RPMI8226 (cell line): ENCODE measurements at regions not wholly inside any gene's neighbourhood (a gene's known extent, or its start where the extent isn't known, plus 50 kb on each side); places are given as distances from the start of the nearest gene placed in this dataset.

ENCODE experiments used
- DNase-seq: peaks from one replicate; pipeline ENCODE4 v3.0.0-alpha.2; 2015

DNA sequence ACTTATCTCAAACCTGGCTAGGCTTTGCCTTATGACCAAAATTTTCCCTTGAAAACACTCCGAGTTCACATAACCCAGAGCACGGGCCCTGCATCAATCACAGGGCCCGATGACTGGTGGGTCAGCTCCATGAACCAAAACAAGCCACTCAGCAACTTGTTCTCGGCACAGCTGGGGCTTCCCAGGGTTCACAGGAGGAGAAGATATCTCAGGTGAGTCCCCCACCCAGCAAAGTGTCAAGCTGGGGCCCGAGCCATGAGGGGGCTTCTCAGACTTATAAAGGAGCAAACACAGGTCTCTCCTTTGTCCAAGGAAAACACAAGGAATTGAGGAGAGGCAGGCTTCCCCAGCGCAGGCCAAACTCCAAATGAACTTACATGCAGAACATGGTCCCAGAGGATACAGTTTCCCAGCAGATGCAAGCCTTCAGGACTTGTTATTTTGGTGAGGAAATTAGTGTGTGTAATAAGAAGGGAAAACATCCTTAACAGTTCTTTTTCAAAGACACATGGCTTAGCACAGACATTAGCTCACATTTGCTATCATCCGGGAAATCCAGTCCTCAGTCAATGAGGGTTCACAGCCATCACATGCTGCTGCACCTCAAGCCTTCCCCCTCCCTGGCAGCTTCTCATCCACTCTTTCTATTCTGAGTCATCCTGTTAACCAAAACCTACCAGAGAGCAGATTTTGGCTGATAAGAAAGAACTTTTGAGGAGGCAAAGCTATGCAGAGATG, 98.1 kb upstream of the NFIA start:
- no peak for DNase-seq

GRCh38 chr1:60983701-60984061, 98.7 kb upstream of the NFIA start:
- no peak for DNase-seq

DNA sequence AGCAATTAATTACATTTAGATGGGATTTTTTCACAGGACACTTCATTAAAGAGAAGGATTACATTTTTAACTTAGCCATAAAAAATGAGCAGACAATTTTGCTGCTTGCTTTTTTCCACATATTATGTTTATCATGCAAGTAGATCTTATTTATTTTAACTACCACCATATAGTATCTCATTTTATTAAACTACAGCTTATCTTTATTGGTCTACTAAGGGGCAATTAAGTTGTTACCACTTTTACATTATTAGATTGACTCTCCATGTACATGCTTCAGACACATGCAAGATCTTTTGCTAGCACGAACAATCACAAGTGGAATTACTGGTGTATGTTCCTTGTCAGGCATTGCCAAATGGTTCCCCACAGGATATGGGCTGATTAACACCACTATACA, 99.8 kb upstream of the NFIA start:
- DNase-seq = no peak

DNA sequence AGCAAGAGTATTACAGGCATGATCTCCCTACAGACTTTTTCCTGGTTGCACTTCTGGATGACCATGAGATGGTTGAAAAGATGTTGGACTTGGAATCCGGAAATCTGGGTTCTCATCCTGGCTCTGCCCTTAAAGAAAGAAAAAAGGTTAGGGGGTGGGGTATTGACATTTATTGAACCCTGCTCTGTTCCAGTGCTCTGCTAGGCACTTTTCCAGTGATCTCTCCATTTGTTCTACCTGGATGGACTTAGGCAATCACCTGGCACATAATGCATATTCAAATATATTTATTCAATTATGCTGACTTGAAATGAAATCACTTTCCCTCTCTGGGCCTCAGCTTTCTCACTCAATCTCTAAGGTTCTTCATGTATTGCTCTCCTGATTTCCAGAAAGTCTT, 101.0 kb upstream of the NFIA start:
- DNase-seq = no peak

GRCh38 chr1:60978421-60979357, 103.7 kb upstream of the NFIA start:
- peak; percentile 64 for DNase-seq

DNA sequence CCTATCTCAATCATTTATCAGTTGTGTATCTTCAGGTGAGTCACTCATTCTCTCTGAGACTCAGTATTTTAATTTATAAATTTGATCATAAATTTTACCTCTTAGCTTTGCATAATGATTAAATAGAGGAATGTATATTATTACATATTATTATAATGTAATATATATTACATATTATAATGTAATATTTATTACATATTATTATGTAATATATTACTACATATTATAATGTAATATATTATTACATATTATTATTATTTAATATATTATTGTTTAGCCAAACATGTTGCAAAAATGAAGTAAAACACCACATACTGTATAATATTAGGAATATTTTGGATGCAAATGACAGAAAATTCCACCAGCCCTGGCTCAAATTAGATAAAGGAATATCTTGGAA, 104.7 kb upstream of the NFIA start:
- no peak for DNase-seq

DNA sequence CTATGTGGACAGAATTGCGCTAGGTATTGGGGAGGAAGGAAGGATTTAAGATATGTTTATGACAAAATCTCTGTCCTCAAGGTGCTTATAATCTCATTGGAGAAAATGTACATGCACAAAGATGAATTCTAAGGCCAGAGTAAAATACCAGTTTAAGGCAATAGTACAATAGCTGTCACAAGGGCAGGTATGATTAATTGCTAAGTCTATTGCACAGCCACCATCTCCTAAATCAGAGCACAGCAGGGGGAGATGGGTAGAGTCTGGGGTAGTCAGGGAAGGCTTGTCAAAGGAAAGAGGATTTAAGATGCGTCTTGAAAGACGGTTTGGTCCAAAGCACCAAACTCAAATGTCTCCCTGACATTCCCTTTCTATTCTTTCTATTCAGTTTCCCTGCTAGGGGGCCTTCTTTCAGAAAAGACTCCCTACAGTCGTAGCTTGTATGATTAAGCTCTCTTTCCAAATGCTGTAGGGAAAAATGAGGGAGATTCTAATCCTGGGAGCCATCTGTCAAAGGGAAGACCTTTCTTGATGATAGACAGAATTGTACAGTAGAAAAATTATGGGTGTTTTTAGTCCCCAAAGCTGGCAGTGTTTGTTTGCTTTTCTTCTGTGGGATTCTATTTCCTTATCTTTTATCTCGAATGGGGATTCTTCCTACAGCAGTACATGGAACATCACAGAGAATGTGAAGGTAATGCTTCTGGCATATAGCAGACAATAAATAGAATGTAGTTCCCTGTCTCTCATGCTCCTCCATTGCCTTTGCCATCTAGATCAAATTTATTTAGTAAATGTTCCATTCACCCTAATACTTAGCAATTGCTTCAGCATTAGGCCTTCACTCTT, 107.6 kb upstream of the NFIA start:
- no peak for DNase-seq

DNA sequence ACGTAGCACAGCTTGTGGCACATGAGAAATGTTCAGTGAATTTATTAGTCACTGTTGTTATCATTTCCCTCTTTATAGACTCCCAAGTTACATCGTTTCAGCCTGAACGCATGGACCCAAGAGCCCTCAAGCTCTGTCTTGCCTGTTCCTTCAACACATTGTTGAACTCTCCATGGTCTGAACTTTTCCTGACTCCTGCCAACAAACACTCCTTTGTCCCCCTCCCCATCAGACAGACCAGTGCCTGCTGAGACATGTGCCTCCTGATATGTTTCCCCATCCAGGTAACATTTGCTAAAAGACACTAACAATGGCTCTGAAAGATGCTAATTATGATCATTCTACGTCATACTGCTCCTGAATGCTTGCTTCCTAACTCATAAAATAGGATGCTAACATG, 108.7 kb upstream of the NFIA start:
- DNase-seq = no peak

DNA sequence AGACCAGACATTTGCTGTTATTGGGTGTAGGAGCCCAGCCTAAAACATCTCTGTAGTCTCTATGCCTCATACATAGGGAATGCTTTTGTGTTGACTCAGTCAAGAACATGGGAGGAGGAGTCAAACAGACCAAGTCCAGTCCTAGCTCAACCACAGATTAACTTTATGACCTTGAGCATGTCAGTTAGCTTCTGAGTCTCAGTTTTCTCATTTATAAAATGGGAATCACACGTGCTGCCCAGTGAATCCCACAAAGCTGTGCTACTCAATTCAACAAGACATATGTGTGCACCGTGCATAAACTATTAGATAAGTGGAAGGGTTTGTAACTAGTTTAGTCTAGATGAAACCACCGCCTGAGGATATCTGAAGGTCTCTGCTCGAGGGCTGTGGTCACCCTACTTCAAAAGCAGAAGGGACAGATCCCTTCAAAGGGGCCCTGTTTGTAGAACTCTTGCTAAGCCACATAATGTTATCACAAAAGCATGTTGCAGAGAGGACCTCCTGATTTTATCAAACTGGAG, 109.5 kb upstream of the NFIA start:
- DNase-seq = no peak

GRCh38 chr1:60971330-60971729, 111.0 kb upstream of the NFIA start:
- DNase-seq = no peak

DNA sequence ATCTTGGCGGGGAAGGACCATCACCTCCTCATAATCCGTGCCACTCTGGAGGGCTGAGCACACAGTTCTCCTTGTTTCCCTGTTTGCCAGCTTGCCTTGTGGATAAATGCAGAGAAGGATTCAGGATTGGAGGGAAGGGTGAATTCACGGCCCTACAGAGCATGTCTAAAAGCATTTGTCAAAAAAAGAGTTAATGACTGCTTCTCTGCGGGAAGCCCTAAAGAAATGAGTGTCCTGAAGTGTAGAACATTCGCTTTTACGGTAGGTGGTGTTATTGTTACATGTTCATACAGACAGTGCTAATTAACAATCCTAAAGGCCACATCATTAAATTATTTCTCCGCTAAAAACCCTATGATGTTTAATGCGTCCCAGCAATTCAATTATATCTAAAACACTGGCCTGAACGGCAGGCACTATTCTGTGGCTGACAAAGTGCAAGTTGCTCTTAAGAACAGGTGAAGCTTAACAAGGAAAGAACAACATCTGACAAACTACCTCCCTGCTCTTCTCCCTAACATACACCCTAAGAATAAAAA, 112.3 kb upstream of the NFIA start:
- peak; percentile 21 for DNase-seq

DNA sequence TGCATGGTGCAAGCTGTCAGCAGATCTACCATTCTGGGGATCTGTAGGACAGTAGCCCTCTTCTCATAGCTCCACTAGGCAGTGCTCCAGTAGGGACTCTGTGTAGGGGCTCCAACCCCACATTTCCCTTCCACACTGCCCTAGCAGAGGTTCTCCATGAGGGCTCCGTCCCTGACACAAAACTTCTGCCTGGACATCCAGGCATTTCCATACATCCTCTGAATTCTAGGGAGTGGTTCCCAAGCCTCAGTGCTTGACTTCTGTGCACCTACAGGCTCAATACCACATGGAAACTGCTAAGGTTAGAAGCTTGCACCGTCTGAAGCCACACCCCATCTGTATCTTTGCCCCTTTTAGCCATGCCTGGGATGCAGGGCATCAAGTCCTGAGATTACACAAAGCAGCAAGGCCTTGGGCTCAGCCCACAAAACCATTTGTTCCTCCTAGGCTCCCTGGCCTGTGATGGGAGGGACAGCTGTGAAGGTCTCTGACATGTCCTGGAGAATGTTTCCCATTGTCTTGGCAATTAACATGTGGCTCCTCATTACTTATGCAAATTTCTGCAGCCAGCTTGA, 117.0 kb upstream of the NFIA start:
- no peak for DNase-seq

- no peak for DNase-seq
Observed at GRCh38 chr1:60963167-60963940, 119.0 kb upstream of the NFIA start.

GRCh38 chr1:60960891-60961461, 121.4 kb upstream of the NFIA start:
- no peak for DNase-seq

GRCh38 chr1:60959701-60960100, 122.7 kb upstream of the NFIA start:
- DNase-seq = no peak

DNA sequence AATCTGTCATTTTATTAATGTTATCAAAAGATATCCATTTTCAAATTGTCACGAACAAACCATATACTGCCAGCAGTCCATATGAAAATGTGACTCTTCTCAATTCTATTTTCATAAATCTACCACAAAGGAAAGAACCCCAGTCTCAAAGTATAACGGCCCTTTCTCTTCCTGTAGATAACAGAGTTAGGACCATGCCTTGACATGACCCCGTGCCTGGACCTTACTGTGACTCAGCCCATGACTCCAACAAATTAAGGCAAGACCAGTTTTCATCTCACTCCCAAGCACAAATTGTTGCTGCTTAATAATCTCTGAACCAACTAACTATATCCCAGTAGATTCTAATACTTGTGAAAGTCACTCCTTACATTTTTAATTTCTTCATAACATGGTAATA, 124.4 kb upstream of the NFIA start:
- DNase-seq = no peak

DNA sequence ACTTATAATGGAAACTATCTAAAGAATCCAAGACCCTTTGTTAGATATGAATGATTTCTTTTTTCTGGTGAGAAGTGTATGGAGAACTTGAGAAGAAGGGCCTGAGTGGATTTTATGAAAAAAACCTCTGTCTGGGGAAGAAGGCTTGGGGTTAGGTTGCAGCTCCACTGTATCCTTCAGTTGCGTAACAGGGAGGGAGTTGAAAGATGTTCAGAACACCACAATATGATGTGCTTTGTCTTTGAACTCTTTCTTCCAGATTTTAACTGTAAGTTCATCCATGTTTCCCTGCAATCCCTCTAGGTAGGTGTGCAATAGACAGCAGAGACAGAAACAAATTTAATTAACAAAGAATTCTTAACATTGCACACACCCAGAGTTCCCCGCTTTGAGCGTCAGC, 125.8 kb upstream of the NFIA start:
- DNase-seq = no peak

- no peak for DNase-seq
Observed at GRCh38 chr1:60952612-60953111, 129.7 kb upstream of the NFIA start.

DNA sequence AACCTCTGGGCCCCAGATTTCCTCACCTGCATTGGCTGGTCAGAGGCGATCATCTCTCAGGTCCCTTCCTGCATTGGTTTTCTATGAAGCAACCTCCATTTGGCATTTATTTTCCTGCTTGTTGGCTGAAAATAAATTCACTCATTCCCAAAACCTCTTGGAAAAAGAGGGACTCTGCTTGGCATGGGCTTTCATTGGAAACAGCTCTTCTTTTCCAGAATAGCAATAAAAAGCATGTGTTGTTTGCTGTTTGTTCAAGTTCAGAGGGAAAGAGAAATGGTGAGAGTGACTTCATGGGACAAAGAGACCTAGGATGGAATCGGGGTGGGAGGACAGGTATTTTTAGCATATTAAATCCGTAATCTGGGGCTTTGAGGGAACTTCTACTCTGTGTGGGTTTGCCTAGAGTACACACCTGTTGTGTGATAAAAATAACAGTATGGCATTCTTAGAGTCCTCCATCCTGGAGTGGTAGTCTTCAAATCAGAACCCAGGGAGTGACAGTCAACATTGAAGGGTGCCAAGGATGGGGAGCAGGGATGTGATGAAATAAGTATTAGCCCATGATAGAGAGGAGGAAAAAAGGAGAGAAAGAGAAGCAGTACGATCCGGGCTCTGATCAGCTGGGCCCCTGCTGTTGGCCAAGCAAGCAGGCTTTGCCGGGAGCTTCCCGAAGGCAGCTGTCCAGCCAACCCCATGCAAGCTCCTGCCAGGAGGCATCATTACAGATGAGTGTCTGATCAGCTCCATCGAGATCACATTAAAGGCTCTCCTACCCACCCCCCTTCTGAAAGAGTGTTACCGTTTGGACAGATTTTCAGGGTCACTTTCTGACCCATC, 131.9 kb upstream of the NFIA start:
- DNase-seq = no peak

DNA sequence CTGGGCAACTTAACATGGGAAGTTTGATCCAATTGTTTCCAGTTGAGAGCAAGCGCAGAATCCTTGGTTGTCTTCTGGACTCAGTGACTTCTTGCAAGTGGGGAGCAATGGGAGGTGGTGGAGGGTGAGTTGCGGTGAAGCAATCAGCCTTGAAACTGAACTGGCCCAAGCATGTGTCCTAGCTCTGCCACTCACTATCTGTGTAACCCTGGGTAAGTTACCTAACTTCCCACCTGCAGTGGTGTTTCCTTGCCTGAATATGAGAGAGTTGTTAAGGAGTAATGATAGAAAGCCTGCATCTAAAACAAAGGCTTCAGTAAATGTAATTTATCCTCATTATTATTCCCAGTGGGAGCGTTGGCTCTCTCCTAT, 132.5 kb upstream of the NFIA start:
- no peak for DNase-seq
